ENCODE measurements at regions not wholly inside any gene's neighbourhood (a gene's known extent, or its start where the extent isn't known, plus 50 kb on each side); places are given as distances from the start of the nearest gene placed in this dataset.

GRCh38 chr10:107899502-107900062 is 735.1 kb upstream of the SORCS1 start:
- no peaks in the 10 kb centered on the region for H3K9me3 ChIP-seq
- no peaks in the 10 kb centered on the region for H3K27me3 ChIP-seq
- ATAC-seq (no peak), DNase-seq (no peak)
- H3K36me3 ChIP-seq = no peaks in the 10 kb centered on the region
- intact Hi-C loops (cut with DNase I) = no loop called here
- no peaks in the 10 kb centered on the region for H3K4me1 ChIP-seq
- TF ChIP-seq CTCF (IDR thresholded peaks at IDR 0.05) (no peak), POLR2A (IDR thresholded peaks at IDR 0.05) (no peak)
- WGBS, 4 donors = 69 to 73% (median 72%) methylated on average over 4 of the region's 4 CpGs
- H3K4me3 ChIP-seq = no peak overlapping the region
- no peak overlapping the region for H3K27ac ChIP-seq

- Histone ChIP-seq H3K4me3 (no peak overlapping the region), H3K27ac (no peak overlapping the region), H3K9me3 (no peaks in the 10 kb centered on the region), H3K27me3 (no peaks in the 10 kb centered on the region), H3K36me3 (no peaks in the 10 kb centered on the region), H3K4me1 (no peaks in the 10 kb centered on the region)
- DNase-seq (no peak), ATAC-seq (no peak)
- intact Hi-C loops (cut with DNase I) = no loop called here
- TF ChIP-seq CTCF (IDR thresholded peaks at IDR 0.05) = no peak
- no peak for TF ChIP-seq POLR2A (IDR thresholded peaks at IDR 0.05)
- 85 to 94% (median 90%) methylated on average over 4 of the region's 4 CpGs for WGBS, 4 donors
These were observed 734.6 kb upstream of the SORCS1 start for GRCh38 chr10:107899075-107899474.

- intact Hi-C loops (cut with DNase I) = no loop called here
- Histone ChIP-seq H3K36me3 (no peaks in the 10 kb centered on the region), H3K4me3 (no peak overlapping the region), H3K27ac (no peak overlapping the region), H3K27me3 (no peaks in the 10 kb centered on the region), H3K4me1 (no peaks in the 10 kb centered on the region), H3K9me3 (no peaks in the 10 kb centered on the region)
- ATAC-seq (no peak), DNase-seq (no peak)
- 51 to 58% (median 55%) methylated on average over 4 of the region's 4 CpGs for WGBS, 4 donors
- TF ChIP-seq POLR2A (IDR thresholded peaks at IDR 0.05) (no peak), CTCF (IDR thresholded peaks at IDR 0.05) (no peak)
These were observed 733.9 kb upstream of the SORCS1 start for GRCh38 chr10:107898392-107898791.

- 42 to 49% (median 45%) methylated on average over 4 of the region's 4 CpGs for WGBS, 4 donors
- intact Hi-C loops (cut with DNase I) = no loop called here
- no peaks in the 10 kb centered on the region for H3K4me1 ChIP-seq
- no peaks in the 10 kb centered on the region for H3K36me3 ChIP-seq
- no peaks in the 10 kb centered on the region for H3K9me3 ChIP-seq
- ATAC-seq (no peak), DNase-seq (no peak)
- H3K4me3 ChIP-seq = no peak overlapping the region
- TF ChIP-seq POLR2A (IDR thresholded peaks at IDR 0.05) = no peak
- no peak for TF ChIP-seq CTCF (IDR thresholded peaks at IDR 0.05)
- H3K27ac ChIP-seq = no peak overlapping the region
- H3K27me3 ChIP-seq = no peaks in the 10 kb centered on the region
These were observed 730.0 kb upstream of the SORCS1 start for GRCh38 chr10:107894516-107894915.

All from heart left ventricle (tissue), 16 donors.